WTC11 (cell line): ENCODE measurements at regions not wholly inside any gene's neighbourhood (a gene's known extent, or its start where the extent isn't known, plus 50 kb on each side); places are given as distances from the start of the nearest gene placed in this dataset.

Experiments used
- ATF1 ChIP-seq: sonication (generic); formaldehyde crosslinking; IDR thresholded peaks from 2 replicates; pipeline ENCODE4 v1.8.1; 2023; ENCODE audit warnings: mild to moderate bottlenecking, moderate library complexity, missing genetic modification reagents
- ESRRA ChIP-seq: sonication (generic); formaldehyde crosslinking; IDR thresholded peaks from 2 replicates; pipeline ENCODE4 v1.8.1; 2022; ENCODE audit warnings: mild to moderate bottlenecking, missing genetic modification reagents, borderline replicate concordance
- ETV6 ChIP-seq: sonication (generic); formaldehyde crosslinking; IDR thresholded peaks from 2 replicates; pipeline ENCODE4 v1.8.1; 2022; ENCODE audit warnings: mild to moderate bottlenecking, missing genetic modification reagents
- FOXJ3 ChIP-seq: sonication (generic); formaldehyde crosslinking; IDR thresholded peaks from 2 replicates; pipeline ENCODE4 v1.9.0; 2021; ENCODE audit warnings: missing genetic modification reagents, mild to moderate bottlenecking, borderline replicate concordance
- IRF2 ChIP-seq: sonication (generic); formaldehyde crosslinking; IDR thresholded peaks from 2 replicates; pipeline ENCODE4 v1.8.0; 2022; ENCODE audit warnings: low read depth, missing genetic modification reagents, borderline replicate concordance
- TF ChIP-seq, protein P1 (sequence below): sonication (generic); formaldehyde crosslinking; conservative IDR thresholded peaks from 2 replicates; pipeline ENCODE4 v1.8.1; 2022; ENCODE audit warnings: mild to moderate bottlenecking, missing genetic modification reagents
- TF ChIP-seq, protein P2 (sequence below): fragments of 200-600 bp; IDR thresholded peaks from 2 replicates; pipeline ENCODE4 v1.8.0; 2022; ENCODE audit warnings: antibody characterized with exemption
- TF ChIP-seq, protein P3 (sequence below): sonication (generic); formaldehyde crosslinking; IDR thresholded peaks from 2 replicates; pipeline ENCODE4 v1.8.1; 2022; ENCODE audit warnings: low read depth, mild to moderate bottlenecking, moderate library complexity, missing genetic modification reagents, borderline replicate concordance
- TF ChIP-seq, protein P4 (sequence below): sonication (generic); formaldehyde crosslinking; IDR thresholded peaks from 2 replicates; pipeline ENCODE4 v1.8.1; 2022; ENCODE audit warnings: missing genetic modification reagents, borderline replicate concordance
- TF ChIP-seq, protein P5 (sequence below): sonication (generic); formaldehyde crosslinking; IDR thresholded peaks from 2 replicates; pipeline ENCODE4 v1.8.0; 2022; ENCODE audit warnings: mild to moderate bottlenecking, missing genetic modification reagents
- TF ChIP-seq, protein P6 (sequence below): sonication (generic); formaldehyde crosslinking; IDR thresholded peaks from 2 replicates; pipeline ENCODE4 v1.8.0; 2022; ENCODE audit warnings: mild to moderate bottlenecking, missing genetic modification reagents
- TF ChIP-seq, protein P7 (sequence below): fragments of 250-450 bp; sonication (Bioruptor Pico); IDR thresholded peaks from 2 replicates; pipeline ENCODE4 v1.9.0; 2021; ENCODE audit warnings: moderate library complexity, mild to moderate bottlenecking, inconsistent platforms, borderline replicate concordance
- TF ChIP-seq, protein P8 (sequence below): sonication (generic); formaldehyde crosslinking; IDR thresholded peaks from 2 replicates; pipeline ENCODE4 v1.8.1; 2023; ENCODE audit warnings: mild to moderate bottlenecking, moderate library complexity, missing genetic modification reagents

DNA sequence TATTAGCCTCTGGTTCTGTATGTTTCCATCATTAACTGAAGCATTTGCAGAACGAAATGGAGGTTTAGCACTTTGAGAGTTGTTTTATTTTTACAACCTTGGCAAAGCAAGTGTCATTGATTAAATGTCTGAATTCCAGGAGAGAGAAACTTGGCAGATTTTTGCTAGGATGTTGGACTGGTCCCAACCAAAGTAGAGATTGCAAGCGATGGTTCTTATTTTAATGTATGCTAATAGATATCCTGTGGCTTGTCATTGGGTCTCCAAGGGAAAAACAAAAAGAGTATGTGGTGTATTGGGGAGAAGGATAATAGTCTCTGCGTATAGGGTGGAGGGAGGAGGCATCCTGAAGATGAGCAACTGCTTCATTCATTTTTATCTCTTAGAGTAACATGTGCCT lies 457.2 kb upstream of the RUNX1 start:
- TF ChIP-seq, protein P1, sequence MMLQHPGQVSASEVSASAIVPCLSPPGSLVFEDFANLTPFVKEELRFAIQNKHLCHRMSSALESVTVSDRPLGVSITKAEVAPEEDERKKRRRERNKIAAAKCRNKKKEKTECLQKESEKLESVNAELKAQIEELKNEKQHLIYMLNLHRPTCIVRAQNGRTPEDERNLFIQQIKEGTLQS, result no peak
- TF ChIP-seq, protein P2, sequence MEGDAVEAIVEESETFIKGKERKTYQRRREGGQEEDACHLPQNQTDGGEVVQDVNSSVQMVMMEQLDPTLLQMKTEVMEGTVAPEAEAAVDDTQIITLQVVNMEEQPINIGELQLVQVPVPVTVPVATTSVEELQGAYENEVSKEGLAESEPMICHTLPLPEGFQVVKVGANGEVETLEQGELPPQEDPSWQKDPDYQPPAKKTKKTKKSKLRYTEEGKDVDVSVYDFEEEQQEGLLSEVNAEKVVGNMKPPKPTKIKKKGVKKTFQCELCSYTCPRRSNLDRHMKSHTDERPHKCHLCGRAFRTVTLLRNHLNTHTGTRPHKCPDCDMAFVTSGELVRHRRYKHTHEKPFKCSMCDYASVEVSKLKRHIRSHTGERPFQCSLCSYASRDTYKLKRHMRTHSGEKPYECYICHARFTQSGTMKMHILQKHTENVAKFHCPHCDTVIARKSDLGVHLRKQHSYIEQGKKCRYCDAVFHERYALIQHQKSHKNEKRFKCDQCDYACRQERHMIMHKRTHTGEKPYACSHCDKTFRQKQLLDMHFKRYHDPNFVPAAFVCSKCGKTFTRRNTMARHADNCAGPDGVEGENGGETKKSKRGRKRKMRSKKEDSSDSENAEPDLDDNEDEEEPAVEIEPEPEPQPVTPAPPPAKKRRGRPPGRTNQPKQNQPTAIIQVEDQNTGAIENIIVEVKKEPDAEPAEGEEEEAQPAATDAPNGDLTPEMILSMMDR, result no peak
- TF ChIP-seq, protein P3, sequence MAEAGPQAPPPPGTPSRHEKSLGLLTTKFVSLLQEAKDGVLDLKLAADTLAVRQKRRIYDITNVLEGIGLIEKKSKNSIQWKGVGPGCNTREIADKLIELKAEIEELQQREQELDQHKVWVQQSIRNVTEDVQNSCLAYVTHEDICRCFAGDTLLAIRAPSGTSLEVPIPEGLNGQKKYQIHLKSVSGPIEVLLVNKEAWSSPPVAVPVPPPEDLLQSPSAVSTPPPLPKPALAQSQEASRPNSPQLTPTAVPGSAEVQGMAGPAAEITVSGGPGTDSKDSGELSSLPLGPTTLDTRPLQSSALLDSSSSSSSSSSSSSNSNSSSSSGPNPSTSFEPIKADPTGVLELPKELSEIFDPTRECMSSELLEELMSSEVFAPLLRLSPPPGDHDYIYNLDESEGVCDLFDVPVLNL, result no peak
- TF ChIP-seq, protein P4, sequence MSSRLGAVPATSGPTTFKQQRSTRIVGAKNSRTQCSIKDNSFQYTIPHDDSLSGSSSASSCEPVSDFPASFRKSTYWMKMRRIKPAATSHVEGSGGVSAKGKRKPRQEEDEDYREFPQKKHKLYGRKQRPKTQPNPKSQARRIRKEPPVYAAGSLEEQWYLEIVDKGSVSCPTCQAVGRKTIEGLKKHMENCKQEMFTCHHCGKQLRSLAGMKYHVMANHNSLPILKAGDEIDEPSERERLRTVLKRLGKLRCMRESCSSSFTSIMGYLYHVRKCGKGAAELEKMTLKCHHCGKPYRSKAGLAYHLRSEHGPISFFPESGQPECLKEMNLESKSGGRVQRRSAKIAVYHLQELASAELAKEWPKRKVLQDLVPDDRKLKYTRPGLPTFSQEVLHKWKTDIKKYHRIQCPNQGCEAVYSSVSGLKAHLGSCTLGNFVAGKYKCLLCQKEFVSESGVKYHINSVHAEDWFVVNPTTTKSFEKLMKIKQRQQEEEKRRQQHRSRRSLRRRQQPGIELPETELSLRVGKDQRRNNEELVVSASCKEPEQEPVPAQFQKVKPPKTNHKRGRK, result no peak
- TF ChIP-seq, protein P5, sequence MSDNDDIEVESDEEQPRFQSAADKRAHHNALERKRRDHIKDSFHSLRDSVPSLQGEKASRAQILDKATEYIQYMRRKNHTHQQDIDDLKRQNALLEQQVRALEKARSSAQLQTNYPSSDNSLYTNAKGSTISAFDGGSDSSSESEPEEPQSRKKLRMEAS (CRISPR knock-in tag), result no peak
- TF ChIP-seq, protein P6, sequence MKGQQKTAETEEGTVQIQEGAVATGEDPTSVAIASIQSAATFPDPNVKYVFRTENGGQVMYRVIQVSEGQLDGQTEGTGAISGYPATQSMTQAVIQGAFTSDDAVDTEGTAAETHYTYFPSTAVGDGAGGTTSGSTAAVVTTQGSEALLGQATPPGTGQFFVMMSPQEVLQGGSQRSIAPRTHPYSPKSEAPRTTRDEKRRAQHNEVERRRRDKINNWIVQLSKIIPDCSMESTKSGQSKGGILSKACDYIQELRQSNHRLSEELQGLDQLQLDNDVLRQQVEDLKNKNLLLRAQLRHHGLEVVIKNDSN, result no peak
- TF ChIP-seq ESRRA (CRISPR knock-in tag) (no peak), IRF2 (CRISPR knock-in tag) (no peak), ATF1 (CRISPR knock-in tag) (no peak), FOXJ3 (CRISPR knock-in tag) (no peak), ETV6 (no peak)
- TF ChIP-seq, protein P7, sequence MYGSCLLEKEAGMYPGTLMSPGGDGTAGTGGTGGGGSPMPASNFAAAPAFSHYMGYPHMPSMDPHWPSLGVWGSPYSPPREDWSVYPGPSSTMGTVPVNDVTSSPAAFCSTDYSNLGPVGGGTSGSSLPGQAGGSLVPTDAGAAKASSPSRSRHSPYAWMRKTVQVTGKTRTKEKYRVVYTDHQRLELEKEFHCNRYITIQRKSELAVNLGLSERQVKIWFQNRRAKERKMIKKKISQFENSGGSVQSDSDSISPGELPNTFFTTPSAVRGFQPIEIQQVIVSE (CRISPR knock-in tag), result no peak
- TF ChIP-seq, protein P8, sequence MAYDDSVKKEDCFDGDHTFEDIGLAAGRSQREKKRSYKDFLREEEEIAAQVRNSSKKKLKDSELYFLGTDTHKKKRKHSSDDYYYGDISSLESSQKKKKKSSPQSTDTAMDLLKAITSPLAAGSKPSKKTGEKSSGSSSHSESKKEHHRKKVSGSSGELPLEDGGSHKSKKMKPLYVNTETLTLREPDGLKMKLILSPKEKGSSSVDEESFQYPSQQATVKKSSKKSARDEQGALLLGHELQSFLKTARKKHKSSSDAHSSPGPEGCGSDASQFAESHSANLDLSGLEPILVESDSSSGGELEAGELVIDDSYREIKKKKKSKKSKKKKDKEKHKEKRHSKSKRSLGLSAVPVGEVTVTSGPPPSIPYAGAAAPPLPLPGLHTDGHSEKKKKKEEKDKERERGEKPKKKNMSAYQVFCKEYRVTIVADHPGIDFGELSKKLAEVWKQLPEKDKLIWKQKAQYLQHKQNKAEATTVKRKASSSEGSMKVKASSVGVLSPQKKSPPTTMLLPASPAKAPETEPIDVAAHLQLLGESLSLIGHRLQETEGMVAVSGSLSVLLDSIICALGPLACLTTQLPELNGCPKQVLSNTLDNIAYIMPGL, result no peak
